ENCODE measurements at regions not wholly inside any gene's neighbourhood (a gene's known extent, or its start where the extent isn't known, plus 50 kb on each side); places are given as distances from the start of the nearest gene placed in this dataset.

DNA sequence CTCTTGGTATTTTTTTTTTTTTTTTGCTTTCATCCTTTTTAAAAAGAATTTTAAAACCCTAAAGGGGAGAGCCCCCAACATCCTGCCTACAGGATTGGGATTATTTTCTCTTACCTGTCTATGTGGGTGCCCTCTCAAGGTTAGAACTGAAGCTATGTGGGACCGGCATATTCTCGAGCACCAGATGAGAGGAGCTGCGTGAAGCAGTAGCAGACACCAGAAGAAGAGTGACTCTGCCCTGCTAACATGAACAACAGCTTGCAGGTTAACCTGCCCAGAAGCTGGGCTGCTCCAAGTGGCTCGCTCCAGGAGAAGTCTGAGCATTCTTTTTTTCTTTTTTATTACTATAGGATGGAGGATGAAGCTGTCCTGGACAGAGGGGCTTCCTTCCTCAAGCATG lies 102.6 kb upstream of the SLC4A4 start:
- POLR2A ChIA-PET = interaction anchor here (1.2 kb wide), 1 partner anchor 12 kb away, joined by 4 read pairs; no protein-coding TSS in a partner anchor
- CTCF ChIA-PET = interaction anchor here (0.6 to 2.0 kb wide), 6 partner anchors 8 to 336 kb away, joined by 3 to 8 read pairs (median 4); no protein-coding TSS in a partner anchor
- H3K36me3 ChIP-seq (ENCODE audit: control insufficient read depth in 4 of 4, insufficient read depth in 4 of 4, low read length in 3 of 4) = no peaks in the 10 kb centered on the region
- no peak overlapping the region for H3K27ac ChIP-seq (ENCODE audit: insufficient read depth in 1 of 2, low read depth in 1 of 2, low read length in 2 of 2, poor library complexity in 1 of 2, severe bottlenecking in 2 of 2)
- 97% methylated on average over 3 of the region's 4 CpGs for WGBS (ENCODE audit: insufficient coverage)
- no peaks in the 10 kb centered on the region for H3K9me3 ChIP-seq (ENCODE audit: control extremely low read depth in 1 of 5, control insufficient read depth in 4 of 5, insufficient read depth in 2 of 5, low read depth in 1 of 5, low read length in 4 of 5)
- DNase-seq = no peak
- H3K4me1 ChIP-seq (ENCODE audit: control extremely low read depth in 1 of 4, control insufficient read depth in 4 of 4, insufficient read depth in 4 of 4, low read length in 3 of 4) = no peaks in the 10 kb centered on the region
- peaks cover 0 to 7% (median 5%) of the 10 kb centered on the region in 5 experiments for H3K27me3 ChIP-seq (replicated peaks in 2 of 5; ENCODE audit: control insufficient read depth in 4 of 5, insufficient read depth in 5 of 5, low read length in 4 of 5)
- H3K4me3 ChIP-seq (ENCODE audit: control insufficient read depth in 1 of 7, extremely low read depth in 1 of 7, insufficient read depth in 4 of 7, low read depth in 2 of 7, low read length in 6 of 7) = no peak overlapping the region

DNA sequence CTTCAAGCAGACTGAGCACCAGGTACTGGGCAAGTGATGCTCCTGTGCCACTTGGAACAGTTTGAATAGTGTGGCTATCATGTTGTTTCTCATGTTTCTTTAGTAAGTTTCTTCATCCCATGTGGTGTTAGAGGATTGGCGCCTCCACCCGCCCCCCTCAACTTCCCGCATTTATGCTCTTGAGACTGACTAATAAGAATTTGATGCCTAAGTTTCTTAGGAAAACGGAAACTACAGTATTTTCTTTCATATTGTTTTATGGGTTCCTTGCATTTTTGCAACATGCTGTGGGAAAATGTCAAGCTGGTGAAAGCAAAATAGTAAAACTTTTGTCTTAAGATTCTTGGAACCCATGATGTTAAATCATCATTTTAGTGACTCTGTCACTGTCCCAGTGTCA lies 101.2 kb upstream of the SLC4A4 start:
- ChIA-PET CTCF (interaction anchor here (1.4 to 2.0 kb wide), 2 partner anchors 9 to 12 kb away, joined by 5 to 8 read pairs; no protein-coding TSS in a partner anchor), POLR2A (no interaction called here)
- no peak for DNase-seq
- peaks cover 0 to 5% (median 4%) of the 10 kb centered on the region in 5 experiments for H3K27me3 ChIP-seq (replicated peaks in 2 of 5; ENCODE audit: control insufficient read depth in 4 of 5, insufficient read depth in 5 of 5, low read length in 4 of 5)
- H3K4me1 ChIP-seq (ENCODE audit: control extremely low read depth in 1 of 4, control insufficient read depth in 4 of 4, insufficient read depth in 4 of 4, low read length in 3 of 4) = no peaks in the 10 kb centered on the region
- H3K27ac ChIP-seq (ENCODE audit: insufficient read depth in 1 of 2, low read depth in 1 of 2, low read length in 2 of 2, poor library complexity in 1 of 2, severe bottlenecking in 2 of 2) = no peak overlapping the region
- 100% methylated on average over 3 of the region's 4 CpGs for WGBS (ENCODE audit: insufficient coverage)
- no peaks in the 10 kb centered on the region for H3K36me3 ChIP-seq (ENCODE audit: control insufficient read depth in 4 of 4, insufficient read depth in 4 of 4, low read length in 3 of 4)
- no peak overlapping the region for H3K4me3 ChIP-seq (ENCODE audit: control insufficient read depth in 1 of 7, extremely low read depth in 1 of 7, insufficient read depth in 4 of 7, low read depth in 2 of 7, low read length in 6 of 7)
- H3K9me3 ChIP-seq (ENCODE audit: control extremely low read depth in 1 of 5, control insufficient read depth in 4 of 5, insufficient read depth in 2 of 5, low read depth in 1 of 5, low read length in 4 of 5) = no peaks in the 10 kb centered on the region

DNA sequence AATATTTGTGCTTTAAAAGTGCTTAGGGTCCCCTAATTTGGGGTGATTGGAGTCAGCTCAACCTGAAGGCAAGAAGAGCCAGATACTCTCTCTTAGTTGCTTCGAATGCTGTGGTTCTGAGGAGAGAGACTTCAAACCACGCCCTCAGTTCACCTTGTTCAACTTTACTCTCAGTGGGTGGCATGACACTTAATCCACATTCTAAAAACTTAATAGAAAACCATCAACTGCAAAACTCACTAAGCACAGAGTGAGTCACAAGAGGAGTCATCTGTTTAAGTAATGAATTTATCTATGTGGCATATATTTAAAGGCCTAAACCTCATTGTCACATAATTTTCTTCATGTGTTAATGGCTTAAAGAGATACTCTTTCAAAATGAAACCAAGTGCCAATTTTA lies 99.5 kb upstream of the SLC4A4 start:
- H3K9me3 ChIP-seq (ENCODE audit: control extremely low read depth in 1 of 5, control insufficient read depth in 4 of 5, insufficient read depth in 2 of 5, low read depth in 1 of 5, low read length in 4 of 5) = no peaks in the 10 kb centered on the region
- POLR2A ChIA-PET = no interaction called here
- H3K27ac ChIP-seq (ENCODE audit: insufficient read depth in 1 of 2, low read depth in 1 of 2, low read length in 2 of 2, poor library complexity in 1 of 2, severe bottlenecking in 2 of 2) = no peak overlapping the region
- no peaks in the 10 kb centered on the region for H3K36me3 ChIP-seq (ENCODE audit: control insufficient read depth in 4 of 4, insufficient read depth in 4 of 4, low read length in 3 of 4)
- WGBS (ENCODE audit: insufficient coverage) = 100% methylated on average over 2 of the region's 2 CpGs
- H3K4me3 ChIP-seq (ENCODE audit: control insufficient read depth in 1 of 7, extremely low read depth in 1 of 7, insufficient read depth in 4 of 7, low read depth in 2 of 7, low read length in 6 of 7) = no peak overlapping the region
- H3K27me3 ChIP-seq (replicated peaks in 2 of 5; ENCODE audit: control insufficient read depth in 4 of 5, insufficient read depth in 5 of 5, low read length in 4 of 5) = peaks cover 0 to 5% (median 2%) of the 10 kb centered on the region in 5 experiments
- no peak for DNase-seq
- CTCF ChIA-PET = no interaction called here
- H3K4me1 ChIP-seq (ENCODE audit: control extremely low read depth in 1 of 4, control insufficient read depth in 4 of 4, insufficient read depth in 4 of 4, low read length in 3 of 4) = no peaks in the 10 kb centered on the region

DNA sequence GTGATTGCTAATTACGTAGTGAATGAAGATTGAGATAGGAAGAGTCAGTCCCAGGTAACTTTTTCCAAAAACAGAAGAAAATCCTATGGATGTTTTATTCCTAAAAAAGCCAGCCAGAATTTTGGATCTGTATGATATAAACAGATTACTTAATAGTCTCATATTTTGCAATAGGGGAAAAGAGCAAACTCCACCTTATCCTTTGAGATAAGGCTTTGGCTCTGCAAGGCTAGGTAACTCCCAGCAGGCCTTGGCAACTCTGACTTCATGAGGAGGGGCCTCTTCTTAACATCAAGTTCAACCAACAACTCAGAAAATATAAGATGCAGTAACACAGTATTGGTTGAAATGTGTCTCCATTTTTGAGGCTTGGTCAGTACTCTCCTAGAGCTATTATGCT lies 98.7 kb upstream of the SLC4A4 start:
- 100% methylated on average over 1 of the region's 1 CpG for WGBS (ENCODE audit: insufficient coverage)
- no peaks in the 10 kb centered on the region for H3K4me1 ChIP-seq (ENCODE audit: control extremely low read depth in 1 of 4, control insufficient read depth in 4 of 4, insufficient read depth in 4 of 4, low read length in 3 of 4)
- DNase-seq = no peak
- H3K27me3 ChIP-seq (replicated peaks in 2 of 5; ENCODE audit: control insufficient read depth in 4 of 5, insufficient read depth in 5 of 5, low read length in 4 of 5) = peaks cover 0 to 5% (median 2%) of the 10 kb centered on the region in 5 experiments
- H3K27ac ChIP-seq (ENCODE audit: insufficient read depth in 1 of 2, low read depth in 1 of 2, low read length in 2 of 2, poor library complexity in 1 of 2, severe bottlenecking in 2 of 2) = no peak overlapping the region
- no peaks in the 10 kb centered on the region for H3K36me3 ChIP-seq (ENCODE audit: control insufficient read depth in 4 of 4, insufficient read depth in 4 of 4, low read length in 3 of 4)
- ChIA-PET POLR2A (no interaction called here), CTCF (no interaction called here)
- no peak overlapping the region for H3K4me3 ChIP-seq (ENCODE audit: control insufficient read depth in 1 of 7, extremely low read depth in 1 of 7, insufficient read depth in 4 of 7, low read depth in 2 of 7, low read length in 6 of 7)
- H3K9me3 ChIP-seq (ENCODE audit: control extremely low read depth in 1 of 5, control insufficient read depth in 4 of 5, insufficient read depth in 2 of 5, low read depth in 1 of 5, low read length in 4 of 5) = no peaks in the 10 kb centered on the region

DNA sequence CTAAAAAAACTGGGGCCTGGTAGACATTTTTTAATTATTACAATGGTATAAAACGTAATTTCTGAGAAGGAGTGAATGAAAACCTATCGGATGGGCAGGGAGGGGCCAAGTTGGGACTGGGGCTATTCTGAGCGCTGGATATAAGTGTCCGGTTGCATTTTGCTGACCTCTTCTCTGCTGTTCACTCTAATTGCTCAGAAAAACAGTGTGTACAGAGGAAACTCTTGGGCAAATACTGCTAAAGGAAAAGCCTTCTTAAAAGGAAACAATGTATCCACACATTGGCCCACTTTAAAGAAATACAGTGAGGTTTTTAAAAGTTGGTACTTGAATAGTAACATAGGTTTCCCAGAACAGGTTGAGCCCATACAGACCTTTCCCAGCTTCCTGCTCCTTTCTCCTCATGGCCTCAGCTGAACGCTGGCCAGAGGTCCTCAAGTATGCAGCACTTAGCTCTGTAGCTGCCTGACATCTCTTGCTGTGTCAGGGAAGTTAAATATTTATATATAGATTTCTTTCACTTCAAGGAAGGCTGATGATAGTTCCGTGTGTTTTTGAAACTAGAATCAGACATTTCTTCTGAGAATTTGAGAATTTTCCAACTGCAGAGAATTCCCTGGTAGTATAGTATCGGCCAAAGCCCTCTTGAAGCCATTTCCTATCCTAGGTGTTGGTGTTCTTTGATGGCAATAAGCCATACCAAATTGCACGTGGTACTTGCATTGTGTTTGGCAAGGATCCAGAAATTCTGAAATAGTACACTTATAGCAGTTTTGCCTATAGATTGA lies 97.1 kb upstream of the SLC4A4 start:
- H3K36me3 ChIP-seq (ENCODE audit: control insufficient read depth in 4 of 4, insufficient read depth in 4 of 4, low read length in 3 of 4) = no peaks in the 10 kb centered on the region
- ChIA-PET CTCF (interaction anchor here (0.6 to 1.2 kb wide), 2 partner anchors 12 to 415 kb away, joined by 3 to 4 read pairs; no protein-coding TSS in a partner anchor), POLR2A (no interaction called here)
- H3K27ac ChIP-seq (ENCODE audit: insufficient read depth in 1 of 2, low read depth in 1 of 2, low read length in 2 of 2, poor library complexity in 1 of 2, severe bottlenecking in 2 of 2) = no peak overlapping the region
- H3K4me1 ChIP-seq (ENCODE audit: control extremely low read depth in 1 of 4, control insufficient read depth in 4 of 4, insufficient read depth in 4 of 4, low read length in 3 of 4) = no peaks in the 10 kb centered on the region
- no peak for DNase-seq
- H3K27me3 ChIP-seq (replicated peaks in 2 of 5; ENCODE audit: control insufficient read depth in 4 of 5, insufficient read depth in 5 of 5, low read length in 4 of 5) = peaks cover 0 to 2% (median 0%) of the 10 kb centered on the region in 5 experiments
- 93% methylated on average over 4 of the region's 8 CpGs for WGBS (ENCODE audit: insufficient coverage)
- H3K9me3 ChIP-seq (ENCODE audit: control extremely low read depth in 1 of 5, control insufficient read depth in 4 of 5, insufficient read depth in 2 of 5, low read depth in 1 of 5, low read length in 4 of 5) = no peaks in the 10 kb centered on the region
- no peak overlapping the region for H3K4me3 ChIP-seq (ENCODE audit: control insufficient read depth in 1 of 7, extremely low read depth in 1 of 7, insufficient read depth in 4 of 7, low read depth in 2 of 7, low read length in 6 of 7)

DNA sequence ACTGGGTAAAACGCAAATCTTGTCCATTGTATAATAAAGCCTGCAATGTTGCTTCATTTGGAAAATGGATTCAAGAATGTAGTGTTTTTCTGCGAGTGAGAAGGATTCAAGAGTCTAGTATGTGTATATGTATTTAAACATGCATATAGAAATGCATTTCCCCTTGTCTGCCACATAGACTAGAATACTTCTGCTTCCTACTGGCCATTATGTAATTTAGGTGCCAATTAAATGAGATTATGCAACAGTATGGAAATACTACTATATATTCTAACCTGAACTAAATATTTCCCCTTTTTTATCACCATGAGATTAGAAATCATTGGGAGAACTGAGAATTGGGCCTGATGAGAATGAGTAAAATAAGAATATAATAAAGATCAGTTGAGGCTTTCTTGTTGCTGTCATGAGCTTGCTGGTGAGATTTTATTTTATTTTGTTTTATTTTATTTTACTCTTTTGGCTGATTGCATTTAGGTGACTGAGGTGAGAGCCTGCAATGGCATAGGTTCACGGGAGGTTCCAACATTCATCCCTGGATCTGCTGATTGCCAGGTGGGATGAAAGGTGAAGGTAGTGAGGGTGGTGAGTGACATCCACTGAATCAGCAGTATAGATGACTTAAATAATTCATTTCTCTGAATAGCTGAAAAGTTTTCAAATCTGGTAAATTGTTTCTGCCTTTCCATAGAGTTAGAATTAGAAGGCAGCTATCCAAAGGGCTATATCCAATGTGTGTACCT lies 95.6 kb upstream of the SLC4A4 start:
- ChIA-PET CTCF (interaction anchor here (1.2 kb wide), 1 partner anchor 13 kb away, joined by 4 read pairs; no protein-coding TSS in a partner anchor), POLR2A (no interaction called here)
- Histone ChIP-seq H3K27ac (ENCODE audit: insufficient read depth in 1 of 2, low read depth in 1 of 2, low read length in 2 of 2, poor library complexity in 1 of 2, severe bottlenecking in 2 of 2) (no peak overlapping the region), H3K9me3 (ENCODE audit: control extremely low read depth in 1 of 5, control insufficient read depth in 4 of 5, insufficient read depth in 2 of 5, low read depth in 1 of 5, low read length in 4 of 5) (no peaks in the 10 kb centered on the region), H3K4me1 (ENCODE audit: control extremely low read depth in 1 of 4, control insufficient read depth in 4 of 4, insufficient read depth in 4 of 4, low read length in 3 of 4) (no peaks in the 10 kb centered on the region), H3K4me3 (ENCODE audit: control insufficient read depth in 1 of 7, extremely low read depth in 1 of 7, insufficient read depth in 4 of 7, low read depth in 2 of 7, low read length in 6 of 7) (no peak overlapping the region), H3K36me3 (ENCODE audit: control insufficient read depth in 4 of 4, insufficient read depth in 4 of 4, low read length in 3 of 4) (no peaks in the 10 kb centered on the region), H3K27me3 (replicated peaks in 2 of 5; ENCODE audit: control insufficient read depth in 4 of 5, insufficient read depth in 5 of 5, low read length in 4 of 5) (no peaks in the 10 kb centered on the region)
- 100% methylated on average over 1 of the region's 3 CpGs for WGBS (ENCODE audit: insufficient coverage)
- DNase-seq = no peak

DNA sequence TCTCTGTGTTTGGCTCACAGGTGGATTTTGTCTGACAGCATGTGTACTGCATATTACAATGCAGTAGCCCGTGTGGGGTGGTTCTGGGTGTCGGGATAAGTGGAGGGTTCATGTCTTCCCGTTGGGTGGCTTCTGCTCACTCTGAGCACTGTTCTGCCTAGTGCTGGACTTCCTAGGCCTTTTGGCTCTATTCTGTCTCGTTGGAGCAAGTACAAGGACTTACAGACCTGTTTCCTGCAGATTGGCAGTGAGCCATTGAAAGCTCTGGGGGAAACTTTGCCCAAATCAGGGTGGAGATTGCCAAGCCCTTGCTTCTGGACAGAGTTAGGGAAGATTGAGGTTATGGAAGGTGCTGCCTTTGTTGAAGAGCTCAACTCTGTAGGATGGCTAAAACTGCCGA lies 91.1 kb upstream of the SLC4A4 start:
- Histone ChIP-seq H3K4me3 (ENCODE audit: control insufficient read depth in 1 of 7, extremely low read depth in 1 of 7, insufficient read depth in 4 of 7, low read depth in 2 of 7, low read length in 6 of 7) (no peak overlapping the region), H3K36me3 (ENCODE audit: control insufficient read depth in 4 of 4, insufficient read depth in 4 of 4, low read length in 3 of 4) (no peaks in the 10 kb centered on the region), H3K4me1 (ENCODE audit: control extremely low read depth in 1 of 4, control insufficient read depth in 4 of 4, insufficient read depth in 4 of 4, low read length in 3 of 4) (no peaks in the 10 kb centered on the region), H3K27ac (ENCODE audit: insufficient read depth in 1 of 2, low read depth in 1 of 2, low read length in 2 of 2, poor library complexity in 1 of 2, severe bottlenecking in 2 of 2) (no peak overlapping the region), H3K27me3 (replicated peaks in 2 of 5; ENCODE audit: control insufficient read depth in 4 of 5, insufficient read depth in 5 of 5, low read length in 4 of 5) (no peaks in the 10 kb centered on the region), H3K9me3 (ENCODE audit: control extremely low read depth in 1 of 5, control insufficient read depth in 4 of 5, insufficient read depth in 2 of 5, low read depth in 1 of 5, low read length in 4 of 5) (no peaks in the 10 kb centered on the region)
- 85% methylated on average over 5 of the region's 5 CpGs for WGBS (ENCODE audit: insufficient coverage)
- ChIA-PET POLR2A (interaction anchor here (0.6 kb wide), 1 partner anchor 11 kb away, joined by 4 read pairs; no protein-coding TSS in a partner anchor), CTCF (no interaction called here)
- no peak for DNase-seq

Data from common myeloid progenitor, CD34-positive (primary cell).